ENCODE measurements at regions not wholly inside any gene's neighbourhood (a gene's known extent, or its start where the extent isn't known, plus 50 kb on each side); places are given as distances from the start of the nearest gene placed in this dataset.

DNA sequence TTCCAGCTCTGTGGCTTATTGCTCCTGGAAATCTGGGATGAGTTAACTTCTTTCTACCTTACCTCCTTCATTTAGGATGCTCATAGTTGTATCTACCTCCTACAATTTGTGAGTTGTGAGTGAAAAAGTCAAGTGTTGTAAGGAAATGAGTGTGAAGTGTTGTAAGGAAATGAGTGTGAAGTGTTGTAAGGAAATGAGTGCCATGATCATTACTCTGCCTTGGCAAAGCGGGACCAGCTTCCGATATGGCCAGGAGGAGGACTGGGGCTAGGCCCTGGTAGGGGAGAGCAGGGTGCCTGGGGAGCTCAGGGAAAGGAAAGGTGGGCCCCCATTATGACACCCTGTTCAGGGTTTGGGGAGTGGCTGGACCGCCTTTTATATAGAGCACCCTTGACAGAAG, 435.2 kb downstream of the FGF9 start:
- ChIA-PET POLR2A (no interaction called here), CTCF (no interaction called here)
- no peak overlapping the region for H3K4me3 Mint-ChIP-seq
- H3K27ac Mint-ChIP-seq: no peak overlapping the region
- H3K36me3 Mint-ChIP-seq: peaks cover 6% of the 10 kb centered on the region
- peaks cover 67% of the 10 kb centered on the region for H3K4me1 Mint-ChIP-seq (ENCODE audit: low read depth)
- DNase-seq: no peak
- intact Hi-C loops (cut with micrococcal nuclease): loop anchor here (2.0 kb wide), 1 partner anchor 31 kb away; no protein-coding TSS in a partner anchor
- no peaks in the 10 kb centered on the region for H3K27me3 Mint-ChIP-seq
- H3K9me3 Mint-ChIP-seq: no peaks in the 10 kb centered on the region

GRCh38 chr13:22107549-22107948, 436.7 kb downstream of the FGF9 start:
- Mint-ChIP-seq H3K27ac (no peak overlapping the region), H3K4me3 (no peak overlapping the region), H3K4me1 (ENCODE audit: low read depth) (peaks cover 72% of the 10 kb centered on the region), H3K9me3 (no peaks in the 10 kb centered on the region), H3K27me3 (no peaks in the 10 kb centered on the region), H3K36me3 (peaks cover 3% of the 10 kb centered on the region)
- intact Hi-C loops (cut with micrococcal nuclease): loop anchor here (2.0 kb wide), 1 partner anchor 33 kb away; no protein-coding TSS in a partner anchor
- no peak for DNase-seq
- CTCF ChIA-PET: interaction anchor here (1.4 kb wide), 1 partner anchor 31 kb away, joined by 3 read pairs; no protein-coding TSS in a partner anchor
- POLR2A ChIA-PET: no interaction called here

- no peak overlapping the region for H3K4me3 Mint-ChIP-seq
- CTCF ChIA-PET: interaction anchor here (1.4 kb wide), 1 partner anchor 30 kb away, joined by 3 read pairs; no protein-coding TSS in a partner anchor
These were observed 437.5 kb downstream of the FGF9 start for GRCh38 chr13:22108283-22108942.

DNA sequence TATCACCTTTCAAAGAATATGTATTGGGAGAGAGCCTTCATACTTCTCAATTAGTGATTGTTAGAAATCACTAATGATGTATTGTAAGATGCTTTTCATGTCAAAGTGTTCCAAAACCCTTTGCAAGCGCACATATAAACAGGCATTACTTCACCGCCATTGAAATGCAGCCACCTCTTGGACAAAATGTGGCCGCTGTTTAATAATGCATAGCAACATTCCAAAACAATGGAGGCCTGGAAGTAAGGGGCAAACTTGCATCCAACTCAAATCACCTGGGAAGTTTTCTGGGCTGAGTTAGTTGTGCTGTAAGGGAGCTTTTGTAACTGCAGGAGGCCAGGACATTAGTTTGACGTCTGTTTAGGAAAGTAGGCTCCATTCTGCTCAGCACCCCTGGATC, 438.1 kb downstream of the FGF9 start:
- H3K27ac Mint-ChIP-seq: no peak overlapping the region
- POLR2A ChIA-PET: no interaction called here

More at GRCh38 chr13:22108283-22108942, 437.5 kb downstream of the FGF9 start:
- Mint-ChIP-seq H3K4me1 (ENCODE audit: low read depth) (peaks cover 72% of the 10 kb centered on the region), H3K27me3 (no peaks in the 10 kb centered on the region), H3K9me3 (peaks cover 3% of the 10 kb centered on the region), H3K36me3 (peaks cover 5% of the 10 kb centered on the region), H3K27ac (no peak overlapping the region)
- DNase-seq: no peak
- POLR2A ChIA-PET: no interaction called here
- intact Hi-C loops (cut with micrococcal nuclease): no loop called here

GRCh38 chr13:22110368-22110767, 439.5 kb downstream of the FGF9 start:
- H3K4me1 Mint-ChIP-seq (ENCODE audit: low read depth): peaks cover 84% of the 10 kb centered on the region
- H3K4me3 Mint-ChIP-seq: no peak overlapping the region
- CTCF ChIA-PET: no interaction called here

More for the DNA sequence above, 438.1 kb downstream of the FGF9 start:
- H3K4me1 Mint-ChIP-seq (ENCODE audit: low read depth): peaks cover 74% of the 10 kb centered on the region
- peaks cover 3% of the 10 kb centered on the region for H3K9me3 Mint-ChIP-seq
- peaks cover 7% of the 10 kb centered on the region for H3K36me3 Mint-ChIP-seq
- no peak for DNase-seq
- CTCF ChIA-PET: no interaction called here
- no peak overlapping the region for H3K4me3 Mint-ChIP-seq
- H3K27me3 Mint-ChIP-seq: no peaks in the 10 kb centered on the region
- intact Hi-C loops (cut with micrococcal nuclease): no loop called here

GRCh38 chr13:22111152-22111783, 440.4 kb downstream of the FGF9 start:
- H3K4me3 Mint-ChIP-seq: no peak overlapping the region
- intact Hi-C loops (cut with micrococcal nuclease): no loop called here

More at GRCh38 chr13:22110368-22110767, 439.5 kb downstream of the FGF9 start:
- no peak overlapping the region for H3K27ac Mint-ChIP-seq
- H3K36me3 Mint-ChIP-seq: peaks cover 7% of the 10 kb centered on the region
- no peak for DNase-seq
- intact Hi-C loops (cut with micrococcal nuclease): no loop called here
- H3K9me3 Mint-ChIP-seq: peaks cover 3% of the 10 kb centered on the region
- no peaks in the 10 kb centered on the region for H3K27me3 Mint-ChIP-seq
- POLR2A ChIA-PET: no interaction called here

DNA sequence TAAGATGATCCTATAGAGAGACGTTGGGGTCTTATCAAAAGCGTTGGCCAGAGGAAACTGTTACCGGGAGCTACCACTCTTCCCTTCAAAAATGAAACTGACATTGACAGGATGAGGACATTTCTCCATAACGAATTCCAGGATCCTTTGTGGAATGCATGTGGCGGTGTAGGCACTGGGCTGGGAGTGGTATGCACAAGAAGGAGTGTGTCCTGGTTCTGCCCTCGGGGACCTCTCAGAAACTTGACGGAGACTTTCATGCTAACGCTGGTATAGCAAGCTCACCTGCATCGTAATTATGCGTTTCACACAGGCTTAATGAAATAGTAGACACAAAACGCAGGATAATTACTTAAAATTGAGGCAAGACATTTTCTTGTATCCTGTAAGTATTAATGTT, 441.1 kb downstream of the FGF9 start:
- Mint-ChIP-seq H3K36me3 (peaks cover 8% of the 10 kb centered on the region), H3K27ac (no peak overlapping the region), H3K27me3 (no peaks in the 10 kb centered on the region), H3K9me3 (peaks cover 3% of the 10 kb centered on the region), H3K4me3 (no peak overlapping the region), H3K4me1 (ENCODE audit: low read depth) (peaks cover 73% of the 10 kb centered on the region)
- CTCF ChIA-PET: no interaction called here
- intact Hi-C loops (cut with micrococcal nuclease): no loop called here
- POLR2A ChIA-PET: no interaction called here
- DNase-seq: no peak

More at GRCh38 chr13:22111152-22111783, 440.4 kb downstream of the FGF9 start:
- CTCF ChIA-PET: no interaction called here
- POLR2A ChIA-PET: no interaction called here
- Mint-ChIP-seq H3K27me3 (no peaks in the 10 kb centered on the region), H3K4me1 (ENCODE audit: low read depth) (peaks cover 80% of the 10 kb centered on the region), H3K36me3 (peaks cover 8% of the 10 kb centered on the region), H3K27ac (no peak overlapping the region), H3K9me3 (peaks cover 3% of the 10 kb centered on the region)
- no peak for DNase-seq

DNA sequence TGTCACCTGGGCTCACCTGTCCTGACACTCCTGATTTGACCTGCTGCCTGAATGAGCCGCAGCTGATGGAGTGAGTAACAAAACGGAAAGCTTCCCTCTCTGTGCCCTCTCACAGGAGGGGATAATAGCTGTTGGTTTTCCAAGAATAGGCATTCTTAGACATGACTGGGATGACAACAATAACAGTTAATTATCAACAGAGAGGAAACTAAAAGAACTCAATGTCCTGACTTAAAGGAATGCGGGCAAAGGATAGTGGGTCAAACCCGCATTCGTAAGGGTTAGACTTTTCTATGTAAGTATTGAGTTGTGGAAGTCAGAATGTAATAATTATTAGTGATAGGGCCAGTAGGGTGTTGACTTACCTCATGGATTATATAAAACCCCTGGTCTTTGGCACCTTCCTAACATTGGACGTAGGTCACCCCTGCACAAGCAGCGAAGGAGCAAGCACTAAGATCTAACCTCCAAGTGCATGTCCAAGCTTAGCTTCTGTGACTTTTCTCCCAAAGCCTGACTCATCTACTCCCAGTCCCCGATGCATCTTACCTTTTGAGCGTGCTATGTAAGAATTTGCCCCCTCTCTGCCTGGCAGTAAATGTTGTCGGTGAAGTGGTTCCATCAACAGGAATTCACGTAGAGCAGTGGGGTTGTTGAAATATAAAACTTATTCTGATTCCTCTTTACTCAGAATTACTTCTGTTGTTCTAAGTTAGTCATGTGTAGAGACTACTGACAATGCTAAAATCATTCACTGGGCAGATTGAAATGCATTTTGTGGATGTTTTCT, 442.3 kb downstream of the FGF9 start:
- no peak overlapping the region for H3K27ac Mint-ChIP-seq
- peaks cover 8% of the 10 kb centered on the region for H3K36me3 Mint-ChIP-seq
- CTCF ChIA-PET: no interaction called here
- H3K27me3 Mint-ChIP-seq: no peaks in the 10 kb centered on the region
- peaks cover 61% of the 10 kb centered on the region for H3K4me1 Mint-ChIP-seq (ENCODE audit: low read depth)
- intact Hi-C loops (cut with micrococcal nuclease): no loop called here
- H3K9me3 Mint-ChIP-seq: peaks cover 3% of the 10 kb centered on the region
- DNase-seq: no peak
- H3K4me3 Mint-ChIP-seq: no peak overlapping the region
- POLR2A ChIA-PET: no interaction called here

DNA sequence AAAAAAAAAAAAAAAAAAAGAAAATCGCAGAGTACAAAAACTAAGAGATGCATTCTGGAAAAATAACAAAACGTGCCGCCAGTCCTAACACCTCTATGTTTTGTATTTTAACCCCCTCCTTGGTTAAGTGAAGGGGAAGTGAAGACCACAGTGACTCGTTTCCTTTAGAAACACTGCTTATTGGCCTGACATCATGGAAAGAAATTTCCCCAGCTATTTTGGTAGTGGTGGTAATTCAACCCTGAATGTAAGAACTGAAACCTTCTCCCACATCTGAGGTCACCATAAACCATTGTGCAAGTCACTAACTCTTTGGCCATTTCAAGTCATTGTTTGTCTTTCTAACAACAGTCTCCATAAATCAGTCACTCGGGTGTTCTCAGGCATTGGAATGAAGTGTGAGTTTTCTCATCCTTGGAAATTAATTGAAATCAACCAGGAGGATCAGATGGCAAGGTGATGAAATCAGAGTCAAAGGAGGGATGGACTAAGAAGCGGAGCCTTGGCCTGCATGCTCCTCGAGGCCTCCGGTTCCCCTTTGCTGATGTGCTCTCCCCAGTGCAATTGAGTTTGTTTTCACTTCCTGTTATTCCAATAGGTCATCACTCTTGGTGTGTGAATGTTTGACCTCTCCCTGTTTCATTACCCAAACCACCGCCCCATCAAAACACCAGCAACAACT, 443.9 kb downstream of the FGF9 start:
- Mint-ChIP-seq H3K9me3 (peaks cover 3% of the 10 kb centered on the region), H3K27me3 (no peaks in the 10 kb centered on the region), H3K4me3 (peak overlapping the region; percentile 3), H3K27ac (peak overlapping the region; percentile 79), H3K36me3 (peaks cover 8% of the 10 kb centered on the region), H3K4me1 (ENCODE audit: low read depth) (peaks cover 51% of the 10 kb centered on the region)
- POLR2A ChIA-PET: interaction anchor here (0.8 kb wide), 2 partner anchors 53 to 90 kb away, joined by 3 read pairs; no protein-coding TSS in a partner anchor
- peak; percentile 18 for DNase-seq
- CTCF ChIA-PET: interaction anchor here (1.0 kb wide), 1 partner anchor 11 kb away, joined by 3 read pairs; no protein-coding TSS in a partner anchor
- intact Hi-C loops (cut with micrococcal nuclease): loop anchor here (1.0 to 2.0 kb wide), 5 partner anchors 12 to 442 kb away; no protein-coding TSS in a partner anchor

DNA sequence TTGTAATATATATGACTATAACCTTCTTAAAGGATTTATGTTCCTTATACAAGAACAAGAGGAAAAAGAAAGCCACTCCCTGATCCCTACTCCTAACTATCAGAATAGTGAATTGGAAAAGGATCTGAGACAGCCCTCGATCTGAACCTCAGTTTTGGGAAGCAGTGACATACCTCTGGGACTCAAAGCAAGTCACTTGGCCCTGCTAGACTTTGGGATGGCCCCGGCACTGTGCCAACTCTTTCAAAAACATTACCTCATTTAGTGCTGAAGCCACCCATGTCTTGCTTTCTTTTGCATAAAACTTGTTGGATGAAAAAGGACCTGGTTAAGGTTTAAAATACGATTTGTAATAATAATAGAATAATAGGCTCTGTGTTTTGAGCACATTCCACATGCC, 447.3 kb downstream of the FGF9 start:
- no peak overlapping the region for H3K27ac Mint-ChIP-seq
- H3K27me3 Mint-ChIP-seq: no peaks in the 10 kb centered on the region
- no peak for DNase-seq
- H3K36me3 Mint-ChIP-seq: peaks cover 8% of the 10 kb centered on the region
- CTCF ChIA-PET: no interaction called here
- no peak overlapping the region for H3K4me3 Mint-ChIP-seq
- intact Hi-C loops (cut with micrococcal nuclease): no loop called here
- peaks cover 31% of the 10 kb centered on the region for H3K4me1 Mint-ChIP-seq (ENCODE audit: low read depth)
- POLR2A ChIA-PET: no interaction called here
- peaks cover under 1% of the 10 kb centered on the region for H3K9me3 Mint-ChIP-seq

DNA sequence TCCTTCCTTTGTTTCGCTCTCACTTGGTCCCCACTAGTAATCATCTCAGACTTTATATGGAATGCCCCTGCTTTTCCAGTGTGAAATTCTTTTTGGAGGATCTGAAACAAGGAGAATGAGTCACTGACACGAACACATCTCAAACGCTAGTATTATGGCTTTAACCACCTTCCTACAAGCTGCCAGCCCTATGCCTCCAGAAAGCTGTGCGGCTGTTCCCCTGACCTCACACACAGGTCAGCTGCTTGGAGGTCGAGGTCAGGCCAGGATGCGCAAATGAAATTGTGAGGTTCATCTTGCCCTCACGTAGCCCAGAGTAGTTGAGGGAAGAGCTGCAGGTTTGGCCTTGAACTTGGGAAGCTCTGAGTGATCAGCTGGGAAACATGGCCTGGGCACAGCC, 449.8 kb downstream of the FGF9 start:
- intact Hi-C loops (cut with micrococcal nuclease): no loop called here
- Mint-ChIP-seq H3K9me3 (peaks cover 3% of the 10 kb centered on the region), H3K4me1 (ENCODE audit: low read depth) (peaks cover 9% of the 10 kb centered on the region), H3K27ac (no peak overlapping the region), H3K4me3 (no peak overlapping the region), H3K27me3 (no peaks in the 10 kb centered on the region), H3K36me3 (no peaks in the 10 kb centered on the region)
- POLR2A ChIA-PET: no interaction called here
- DNase-seq: no peak
- CTCF ChIA-PET: no interaction called here

Data from activated CD4-positive, alpha-beta memory T cell treated with anti-CD3 and anti-CD28 coated beads for 36 hours (primary cell).